Liver (tissue), 3 donors: ENCODE measurements at regions not wholly inside any gene's neighbourhood (a gene's known extent, or its start where the extent isn't known, plus 50 kb on each side); places are given as distances from the start of the nearest gene placed in this dataset.

ENCODE experiments used
- EGR1 ChIP-seq, 2 donors: IDR thresholded peaks; 2 replicates each; pipeline ENCODE4 v1.6.1; 2016 to 2018; ENCODE audit warnings: antibody characterized with exemption in 2 of 2, low read depth in 2 of 2
- FOXA1 ChIP-seq: IDR thresholded peaks from 2 replicates; pipeline ENCODE4 v1.6.1; 2016; ENCODE audit warnings: antibody characterized with exemption
- HNF4A ChIP-seq, 2 donors: conservative IDR thresholded peaks; 2 replicates each; pipeline ENCODE4 v1.6.1; 2016; ENCODE audit warnings: antibody characterized with exemption in 2 of 2, mild to moderate bottlenecking in 2 of 2
- JUND ChIP-seq, 2 donors: IDR thresholded peaks; 2 replicates each; pipeline ENCODE4 v1.6.1; 2016; ENCODE audit warnings: antibody characterized with exemption in 2 of 2
- RAD21 ChIP-seq, 2 donors: IDR thresholded peaks; 2 replicates each; pipeline ENCODE4 v1.6.1; 2016; ENCODE audit warnings: antibody characterized with exemption in 2 of 2, mild to moderate bottlenecking in 2 of 2
- RXRA ChIP-seq, 2 donors: IDR thresholded peaks; 2 replicates each; pipeline ENCODE4 v1.6.1; 2017 to 2018; ENCODE audit warnings: antibody characterized with exemption in 2 of 2, mild to moderate bottlenecking in 1 of 2
- YY1 ChIP-seq: IDR thresholded peaks from 2 replicates; pipeline ENCODE4 v1.6.1; 2016; ENCODE audit warnings: antibody characterized with exemption, mild to moderate bottlenecking
- TF ChIP-seq, protein P1 (sequence below): IDR thresholded peaks from 2 replicates; pipeline ENCODE4 v1.6.1; 2016; ENCODE audit warnings: antibody characterized with exemption
- TF ChIP-seq, protein P2 (sequence below): IDR thresholded peaks from 2 replicates; pipeline ENCODE4 v1.6.1; 2016; ENCODE audit warnings: antibody characterized with exemption
- TF ChIP-seq, protein P3 (sequence below): fragments of 150-350 bp; IDR thresholded peaks from 2 replicates; pipeline ENCODE4 v1.5.1; 2017; ENCODE audit warnings: improper control_type of control experiment, low read depth, low read length; ENCODE audit not compliant: missing input control
- TF ChIP-seq, protein P4 (sequence below): IDR thresholded peaks from 2 replicates; pipeline ENCODE4 v1.6.1; 2016; ENCODE audit warnings: antibody characterized with exemption, mild to moderate bottlenecking
- donor health status: healthy.
- donor health status: healthy.

DNA sequence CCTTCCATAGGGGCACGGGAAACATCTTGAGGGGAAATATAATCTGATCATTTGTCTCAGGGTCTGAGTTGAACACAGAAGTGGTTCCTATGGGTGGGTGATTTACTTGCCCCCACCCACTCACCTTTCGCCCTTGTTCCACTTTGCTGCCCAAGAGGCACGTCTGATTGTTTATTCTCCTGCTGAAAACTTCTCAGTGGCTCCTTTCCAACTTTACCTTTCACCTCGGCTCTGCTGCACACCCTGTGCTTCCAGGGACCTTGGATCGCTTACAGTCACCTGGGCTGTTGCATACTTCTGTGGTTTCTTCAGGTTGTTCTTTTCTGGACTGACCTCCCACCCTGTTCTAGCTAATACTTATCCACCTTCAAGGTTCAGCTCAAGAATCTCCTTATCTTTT, 213.4 kb upstream of the JADE1 start:
- TF ChIP-seq, protein P1, sequence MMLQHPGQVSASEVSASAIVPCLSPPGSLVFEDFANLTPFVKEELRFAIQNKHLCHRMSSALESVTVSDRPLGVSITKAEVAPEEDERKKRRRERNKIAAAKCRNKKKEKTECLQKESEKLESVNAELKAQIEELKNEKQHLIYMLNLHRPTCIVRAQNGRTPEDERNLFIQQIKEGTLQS, result no peak
- TF ChIP-seq, protein P2, sequence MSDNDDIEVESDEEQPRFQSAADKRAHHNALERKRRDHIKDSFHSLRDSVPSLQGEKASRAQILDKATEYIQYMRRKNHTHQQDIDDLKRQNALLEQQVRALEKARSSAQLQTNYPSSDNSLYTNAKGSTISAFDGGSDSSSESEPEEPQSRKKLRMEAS, result no peak
- TF ChIP-seq, protein P3, sequence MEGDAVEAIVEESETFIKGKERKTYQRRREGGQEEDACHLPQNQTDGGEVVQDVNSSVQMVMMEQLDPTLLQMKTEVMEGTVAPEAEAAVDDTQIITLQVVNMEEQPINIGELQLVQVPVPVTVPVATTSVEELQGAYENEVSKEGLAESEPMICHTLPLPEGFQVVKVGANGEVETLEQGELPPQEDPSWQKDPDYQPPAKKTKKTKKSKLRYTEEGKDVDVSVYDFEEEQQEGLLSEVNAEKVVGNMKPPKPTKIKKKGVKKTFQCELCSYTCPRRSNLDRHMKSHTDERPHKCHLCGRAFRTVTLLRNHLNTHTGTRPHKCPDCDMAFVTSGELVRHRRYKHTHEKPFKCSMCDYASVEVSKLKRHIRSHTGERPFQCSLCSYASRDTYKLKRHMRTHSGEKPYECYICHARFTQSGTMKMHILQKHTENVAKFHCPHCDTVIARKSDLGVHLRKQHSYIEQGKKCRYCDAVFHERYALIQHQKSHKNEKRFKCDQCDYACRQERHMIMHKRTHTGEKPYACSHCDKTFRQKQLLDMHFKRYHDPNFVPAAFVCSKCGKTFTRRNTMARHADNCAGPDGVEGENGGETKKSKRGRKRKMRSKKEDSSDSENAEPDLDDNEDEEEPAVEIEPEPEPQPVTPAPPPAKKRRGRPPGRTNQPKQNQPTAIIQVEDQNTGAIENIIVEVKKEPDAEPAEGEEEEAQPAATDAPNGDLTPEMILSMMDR, result no peak
- TF ChIP-seq RAD21 (IDR thresholded peaks at IDR 0.05), result no peak
- no peak for TF ChIP-seq FOXA1
- TF ChIP-seq HNF4A (conservative IDR thresholded peaks at IDR 0.05), result no peak
- no peak for TF ChIP-seq JUND (IDR thresholded peaks at IDR 0.05)
- no peak for TF ChIP-seq EGR1 (IDR thresholded peaks at IDR 0.05; ENCODE audit: low read depth in 2 of 2)
- no peak for TF ChIP-seq YY1
- TF ChIP-seq, protein P4, sequence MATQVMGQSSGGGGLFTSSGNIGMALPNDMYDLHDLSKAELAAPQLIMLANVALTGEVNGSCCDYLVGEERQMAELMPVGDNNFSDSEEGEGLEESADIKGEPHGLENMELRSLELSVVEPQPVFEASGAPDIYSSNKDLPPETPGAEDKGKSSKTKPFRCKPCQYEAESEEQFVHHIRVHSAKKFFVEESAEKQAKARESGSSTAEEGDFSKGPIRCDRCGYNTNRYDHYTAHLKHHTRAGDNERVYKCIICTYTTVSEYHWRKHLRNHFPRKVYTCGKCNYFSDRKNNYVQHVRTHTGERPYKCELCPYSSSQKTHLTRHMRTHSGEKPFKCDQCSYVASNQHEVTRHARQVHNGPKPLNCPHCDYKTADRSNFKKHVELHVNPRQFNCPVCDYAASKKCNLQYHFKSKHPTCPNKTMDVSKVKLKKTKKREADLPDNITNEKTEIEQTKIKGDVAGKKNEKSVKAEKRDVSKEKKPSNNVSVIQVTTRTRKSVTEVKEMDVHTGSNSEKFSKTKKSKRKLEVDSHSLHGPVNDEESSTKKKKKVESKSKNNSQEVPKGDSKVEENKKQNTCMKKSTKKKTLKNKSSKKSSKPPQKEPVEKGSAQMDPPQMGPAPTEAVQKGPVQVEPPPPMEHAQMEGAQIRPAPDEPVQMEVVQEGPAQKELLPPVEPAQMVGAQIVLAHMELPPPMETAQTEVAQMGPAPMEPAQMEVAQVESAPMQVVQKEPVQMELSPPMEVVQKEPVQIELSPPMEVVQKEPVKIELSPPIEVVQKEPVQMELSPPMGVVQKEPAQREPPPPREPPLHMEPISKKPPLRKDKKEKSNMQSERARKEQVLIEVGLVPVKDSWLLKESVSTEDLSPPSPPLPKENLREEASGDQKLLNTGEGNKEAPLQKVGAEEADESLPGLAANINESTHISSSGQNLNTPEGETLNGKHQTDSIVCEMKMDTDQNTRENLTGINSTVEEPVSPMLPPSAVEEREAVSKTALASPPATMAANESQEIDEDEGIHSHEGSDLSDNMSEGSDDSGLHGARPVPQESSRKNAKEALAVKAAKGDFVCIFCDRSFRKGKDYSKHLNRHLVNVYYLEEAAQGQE, result no peak
- TF ChIP-seq RXRA (IDR thresholded peaks at IDR 0.05), result no peak
